Panc1 (cell line): ENCODE measurements at regions not wholly inside any gene's neighbourhood (a gene's known extent, or its start where the extent isn't known, plus 50 kb on each side); places are given as distances from the start of the nearest gene placed in this dataset.

Source experiments
- CTCF ChIP-seq: fragments of 450-650 bp; IDR thresholded peaks from 2 replicates; pipeline ENCODE4 v1.5.1; 2017; ENCODE audit warnings: mild to moderate bottlenecking
- POLR2AphosphoS5 ChIP-seq: IDR thresholded peaks from 2 replicates; pipeline ENCODE4 v1.6.1; 2012; ENCODE audit warnings: mild to moderate bottlenecking, low read depth, low read length, moderate library complexity
- SIN3A ChIP-seq: IDR thresholded peaks from 2 replicates; pipeline ENCODE4 v1.6.1; 2012; ENCODE audit warnings: low read depth, mild to moderate bottlenecking, low read length, moderate library complexity, borderline replicate concordance; ENCODE audit not compliant: insufficient read depth
- TCF7L2 ChIP-seq: IDR thresholded peaks from 2 replicates; pipeline ENCODE4 v1.6.1; 2011; ENCODE audit warnings: mild to moderate bottlenecking, low read depth, low read length, inconsistent platforms
- TF ChIP-seq, protein P1 (sequence below), 2 experiments: IDR thresholded peaks; 2 replicates each; pipeline ENCODE4 v1.6.1; 2011 to 2012; ENCODE audit warnings: low read depth in 2 of 2, control low read depth in 1 of 2, low read length in 1 of 2, mild to moderate bottlenecking in 1 of 2, moderate library complexity in 1 of 2; ENCODE audit not compliant: insufficient read depth in 1 of 2

- TF ChIP-seq CTCF (no peak), POLR2AphosphoS5 (no peak), SIN3A (no peak), TCF7L2 (no peak)
- TF ChIP-seq, protein P1, sequence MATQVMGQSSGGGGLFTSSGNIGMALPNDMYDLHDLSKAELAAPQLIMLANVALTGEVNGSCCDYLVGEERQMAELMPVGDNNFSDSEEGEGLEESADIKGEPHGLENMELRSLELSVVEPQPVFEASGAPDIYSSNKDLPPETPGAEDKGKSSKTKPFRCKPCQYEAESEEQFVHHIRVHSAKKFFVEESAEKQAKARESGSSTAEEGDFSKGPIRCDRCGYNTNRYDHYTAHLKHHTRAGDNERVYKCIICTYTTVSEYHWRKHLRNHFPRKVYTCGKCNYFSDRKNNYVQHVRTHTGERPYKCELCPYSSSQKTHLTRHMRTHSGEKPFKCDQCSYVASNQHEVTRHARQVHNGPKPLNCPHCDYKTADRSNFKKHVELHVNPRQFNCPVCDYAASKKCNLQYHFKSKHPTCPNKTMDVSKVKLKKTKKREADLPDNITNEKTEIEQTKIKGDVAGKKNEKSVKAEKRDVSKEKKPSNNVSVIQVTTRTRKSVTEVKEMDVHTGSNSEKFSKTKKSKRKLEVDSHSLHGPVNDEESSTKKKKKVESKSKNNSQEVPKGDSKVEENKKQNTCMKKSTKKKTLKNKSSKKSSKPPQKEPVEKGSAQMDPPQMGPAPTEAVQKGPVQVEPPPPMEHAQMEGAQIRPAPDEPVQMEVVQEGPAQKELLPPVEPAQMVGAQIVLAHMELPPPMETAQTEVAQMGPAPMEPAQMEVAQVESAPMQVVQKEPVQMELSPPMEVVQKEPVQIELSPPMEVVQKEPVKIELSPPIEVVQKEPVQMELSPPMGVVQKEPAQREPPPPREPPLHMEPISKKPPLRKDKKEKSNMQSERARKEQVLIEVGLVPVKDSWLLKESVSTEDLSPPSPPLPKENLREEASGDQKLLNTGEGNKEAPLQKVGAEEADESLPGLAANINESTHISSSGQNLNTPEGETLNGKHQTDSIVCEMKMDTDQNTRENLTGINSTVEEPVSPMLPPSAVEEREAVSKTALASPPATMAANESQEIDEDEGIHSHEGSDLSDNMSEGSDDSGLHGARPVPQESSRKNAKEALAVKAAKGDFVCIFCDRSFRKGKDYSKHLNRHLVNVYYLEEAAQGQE (IDR thresholded peaks at IDR 0.05; ENCODE audit: insufficient read depth in 1 of 2, low read depth in 2 of 2, low read length in 1 of 2) = no peak
Observed at GRCh38 chr7:24476227-24476626, 97.0 kb upstream of the PALS2 start.
